Nephron progenitor cell (in vitro differentiated cells): ENCODE measurements at regions not wholly inside any gene's neighbourhood (a gene's known extent, or its start where the extent isn't known, plus 50 kb on each side); places are given as distances from the start of the nearest gene placed in this dataset.

ENCODE experiments used
- DNase-seq: peaks from one replicate; pipeline ENCODE4 v3.0.0; 2021
- H3K27ac Mint-ChIP-seq: 2 replicates; pipeline ENCODE4 v1.8.0; 2021; ENCODE audit warnings: mild to moderate bottlenecking, moderate library complexity, mixed read lengths
- H3K27me3 Mint-ChIP-seq: 2 replicates; pipeline ENCODE4 v1.8.0; 2021; ENCODE audit warnings: mild to moderate bottlenecking, low read depth, mixed read lengths; ENCODE audit not compliant: poor library complexity
- H3K36me3 Mint-ChIP-seq: 2 replicates; pipeline ENCODE4 v1.8.0; 2021; ENCODE audit warnings: low read depth, mixed read lengths
- H3K4me1 Mint-ChIP-seq: 2 replicates; pipeline ENCODE4 v1.8.0; 2021; ENCODE audit warnings: mixed read lengths
- H3K4me3 Mint-ChIP-seq: 2 replicates; pipeline ENCODE4 v1.8.0; 2021; ENCODE audit warnings: mild to moderate bottlenecking, moderate library complexity, mixed read lengths
- H3K9me3 Mint-ChIP-seq: 2 replicates; pipeline ENCODE4 v1.8.0; 2021; ENCODE audit warnings: mild to moderate bottlenecking, moderate library complexity, mixed read lengths
- CTCF ChIP-seq: fragments of 200-600 bp; sonication (generic); IDR thresholded peaks from 2 replicates; pipeline ENCODE4 v1.5.0; 2021; ENCODE audit warnings: antibody characterized with exemption

GRCh38 chr20:6499566-6499965 is 267.9 kb upstream of the BMP2 start:
- no peak for DNase-seq
- no peaks in the 10 kb centered on the region for H3K36me3 Mint-ChIP-seq
- no peak for TF ChIP-seq CTCF
- H3K27ac Mint-ChIP-seq, result no peak overlapping the region
- H3K4me1 Mint-ChIP-seq, result peaks cover 14% of the 10 kb centered on the region
- peaks cover 6% of the 10 kb centered on the region for H3K27me3 Mint-ChIP-seq
- no peaks in the 10 kb centered on the region for H3K9me3 Mint-ChIP-seq
- no peak overlapping the region for H3K4me3 Mint-ChIP-seq

GRCh38 chr20:6496874-6497273 is 270.6 kb upstream of the BMP2 start:
- H3K4me3 Mint-ChIP-seq, result no peak overlapping the region

GRCh38 chr20:6495907-6496306 is 271.6 kb upstream of the BMP2 start:
- Mint-ChIP-seq H3K36me3 (no peaks in the 10 kb centered on the region), H3K9me3 (no peaks in the 10 kb centered on the region), H3K4me1 (peaks cover 6% of the 10 kb centered on the region), H3K4me3 (no peak overlapping the region), H3K27ac (no peak overlapping the region), H3K27me3 (peaks cover 3% of the 10 kb centered on the region)
- no peak for DNase-seq
- no peak for TF ChIP-seq CTCF

More at GRCh38 chr20:6496874-6497273, 270.6 kb upstream of the BMP2 start:
- no peak overlapping the region for H3K27ac Mint-ChIP-seq
- H3K36me3 Mint-ChIP-seq, result no peaks in the 10 kb centered on the region
- peaks cover 3% of the 10 kb centered on the region for H3K27me3 Mint-ChIP-seq
- TF ChIP-seq CTCF, result no peak
- H3K9me3 Mint-ChIP-seq, result no peaks in the 10 kb centered on the region
- peaks cover 6% of the 10 kb centered on the region for H3K4me1 Mint-ChIP-seq
- no peak for DNase-seq

- no peaks in the 10 kb centered on the region for H3K9me3 Mint-ChIP-seq
- peak overlapping the region; percentile 4 for H3K27ac Mint-ChIP-seq
- DNase-seq, result no peak
- peaks cover 21% of the 10 kb centered on the region for H3K4me1 Mint-ChIP-seq
- no peak for TF ChIP-seq CTCF
- no peaks in the 10 kb centered on the region for H3K27me3 Mint-ChIP-seq
- no peak overlapping the region for H3K4me3 Mint-ChIP-seq
- H3K36me3 Mint-ChIP-seq, result no peaks in the 10 kb centered on the region
Observed at GRCh38 chr20:6492271-6493055, 275.0 kb upstream of the BMP2 start.

- no peak for DNase-seq
- H3K27ac Mint-ChIP-seq, result no peak overlapping the region
- no peaks in the 10 kb centered on the region for H3K9me3 Mint-ChIP-seq
- H3K4me3 Mint-ChIP-seq, result no peak overlapping the region
- no peaks in the 10 kb centered on the region for H3K36me3 Mint-ChIP-seq
- H3K4me1 Mint-ChIP-seq, result peaks cover 21% of the 10 kb centered on the region
- no peak for TF ChIP-seq CTCF
- H3K27me3 Mint-ChIP-seq, result no peaks in the 10 kb centered on the region
Observed at GRCh38 chr20:6490849-6491248, 276.6 kb upstream of the BMP2 start.
